Astrocyte of the spinal cord (primary cell): ENCODE measurements at regions not wholly inside any gene's neighbourhood (a gene's known extent, or its start where the extent isn't known, plus 50 kb on each side); places are given as distances from the start of the nearest gene placed in this dataset.

Experiments
- DNase-seq: peaks from one replicate; pipeline ENCODE4 v3.0.0; 2011; ENCODE audit warnings: low read depth, low spot score
- H3K4me3 ChIP-seq: 2 replicates; pipeline ENCODE4 v1.5.1; 2011; ENCODE audit warnings: low read depth, mild to moderate bottlenecking, low read length, moderate library complexity
- in situ Hi-C: cut with HindIII; loops from 2 replicates; pipeline ENCODE4 v1.10.0; 2017; ENCODE audit warnings: low sequenced_read_pairs
- TF ChIP-seq, protein P1 (sequence below): IDR thresholded peaks from 2 replicates; pipeline ENCODE4 v1.5.1; 2012; ENCODE audit warnings: low read depth, mild to moderate bottlenecking, low read length, inconsistent platforms

GRCh38 chr2:157155992-157156391 lies 101.5 kb upstream of the GALNT5 start:
- DNase-seq, result no peak
- TF ChIP-seq, protein P1, sequence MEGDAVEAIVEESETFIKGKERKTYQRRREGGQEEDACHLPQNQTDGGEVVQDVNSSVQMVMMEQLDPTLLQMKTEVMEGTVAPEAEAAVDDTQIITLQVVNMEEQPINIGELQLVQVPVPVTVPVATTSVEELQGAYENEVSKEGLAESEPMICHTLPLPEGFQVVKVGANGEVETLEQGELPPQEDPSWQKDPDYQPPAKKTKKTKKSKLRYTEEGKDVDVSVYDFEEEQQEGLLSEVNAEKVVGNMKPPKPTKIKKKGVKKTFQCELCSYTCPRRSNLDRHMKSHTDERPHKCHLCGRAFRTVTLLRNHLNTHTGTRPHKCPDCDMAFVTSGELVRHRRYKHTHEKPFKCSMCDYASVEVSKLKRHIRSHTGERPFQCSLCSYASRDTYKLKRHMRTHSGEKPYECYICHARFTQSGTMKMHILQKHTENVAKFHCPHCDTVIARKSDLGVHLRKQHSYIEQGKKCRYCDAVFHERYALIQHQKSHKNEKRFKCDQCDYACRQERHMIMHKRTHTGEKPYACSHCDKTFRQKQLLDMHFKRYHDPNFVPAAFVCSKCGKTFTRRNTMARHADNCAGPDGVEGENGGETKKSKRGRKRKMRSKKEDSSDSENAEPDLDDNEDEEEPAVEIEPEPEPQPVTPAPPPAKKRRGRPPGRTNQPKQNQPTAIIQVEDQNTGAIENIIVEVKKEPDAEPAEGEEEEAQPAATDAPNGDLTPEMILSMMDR, result no peak
- in situ Hi-C loops, result no loop called here
- H3K4me3 ChIP-seq, result no peak overlapping the region

DNA sequence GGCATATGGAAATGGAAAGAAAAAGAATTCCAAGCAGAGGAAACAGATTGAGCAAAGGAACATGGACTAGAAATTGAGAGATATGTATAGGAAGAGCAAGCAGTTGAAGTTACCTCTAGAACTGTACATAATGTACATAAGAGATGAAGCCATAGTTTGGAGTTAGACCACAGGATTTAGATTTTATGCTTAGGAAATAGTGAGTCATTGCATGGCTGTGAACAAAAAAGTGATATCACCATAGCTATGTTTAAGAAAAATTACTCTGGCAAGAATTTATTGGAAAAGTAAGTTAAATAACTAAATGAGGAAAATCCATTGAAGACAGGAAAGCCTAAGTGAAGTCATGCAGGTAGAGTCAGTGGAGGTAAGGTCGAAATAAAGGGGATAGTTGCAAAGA lies 99.4 kb upstream of the GALNT5 start:
- H3K4me3 ChIP-seq, result no peak overlapping the region
- TF ChIP-seq, protein P1, result no peak
- peak; percentile 83 for DNase-seq
- in situ Hi-C loops, result no loop called here

DNA sequence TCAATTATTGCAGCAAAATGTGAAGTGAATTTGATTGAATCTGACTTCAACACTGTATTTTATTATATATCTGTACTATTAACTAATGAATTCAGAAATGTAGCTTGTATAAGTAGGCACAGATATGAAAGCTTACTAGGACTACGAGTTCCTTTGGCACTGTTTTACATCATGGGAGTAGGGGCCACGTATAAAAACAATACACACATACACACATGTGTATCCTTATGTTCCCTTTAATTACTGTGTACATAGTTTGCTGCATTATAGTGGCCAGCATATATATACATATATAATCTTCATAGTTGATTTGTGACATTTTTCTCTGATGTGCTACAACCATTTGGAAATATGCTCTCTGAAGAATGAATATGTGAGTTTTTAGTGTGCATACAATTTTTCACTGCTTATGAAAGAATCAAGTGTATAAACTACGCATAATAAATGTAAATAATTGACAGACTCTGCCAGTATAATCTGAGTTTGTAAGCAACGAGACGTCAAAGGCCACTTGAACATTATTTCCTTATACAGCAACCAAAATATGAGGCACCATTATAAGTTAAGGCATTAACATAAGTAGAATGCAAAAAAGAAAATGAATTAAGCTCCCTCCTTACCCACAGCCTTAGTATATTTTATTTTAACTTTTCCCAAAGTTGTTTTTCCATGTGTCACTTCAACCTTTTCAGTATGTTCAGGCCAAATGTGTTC lies 98.1 kb upstream of the GALNT5 start:
- TF ChIP-seq, protein P1, result no peak
- in situ Hi-C loops, result no loop called here
- no peak overlapping the region for H3K4me3 ChIP-seq
- no peak for DNase-seq

- TF ChIP-seq, protein P1, result no peak
- in situ Hi-C loops, result no loop called here
- H3K4me3 ChIP-seq, result no peak overlapping the region
- DNase-seq, result no peak
These were observed 97.4 kb upstream of the GALNT5 start for GRCh38 chr2:157160111-157160510.

GRCh38 chr2:157164370-157164769 lies 93.1 kb upstream of the GALNT5 start:
- no peak overlapping the region for H3K4me3 ChIP-seq
- in situ Hi-C loops, result no loop called here
- DNase-seq, result no peak
- TF ChIP-seq, protein P1, result no peak

DNA sequence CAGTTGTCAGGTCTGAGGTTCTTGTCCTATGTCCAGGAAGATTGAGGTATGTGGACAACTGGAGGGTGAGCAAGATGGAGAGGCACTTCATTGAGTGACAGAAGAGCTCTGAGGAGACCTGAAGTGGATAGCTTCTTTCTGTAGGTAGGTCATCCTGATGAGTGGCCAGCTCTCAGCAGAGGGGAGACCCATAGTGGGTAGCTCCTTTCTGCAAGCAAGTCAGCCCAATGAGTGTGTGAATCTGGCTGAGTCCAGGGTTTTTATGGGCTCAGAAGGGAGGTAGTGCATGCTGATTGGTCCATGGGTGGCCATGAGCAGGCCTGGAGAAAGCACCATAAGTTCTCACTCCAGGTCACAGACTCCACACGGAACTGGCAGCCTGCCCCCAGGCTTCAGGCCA lies 92.6 kb upstream of the GALNT5 start:
- H3K4me3 ChIP-seq, result no peak overlapping the region
- in situ Hi-C loops, result no loop called here
- TF ChIP-seq, protein P1, result no peak
- DNase-seq, result no peak
